GM12878 (cell line): ENCODE measurements at regions not wholly inside any gene's neighbourhood (a gene's known extent, or its start where the extent isn't known, plus 50 kb on each side); places are given as distances from the start of the nearest gene placed in this dataset.

Source experiments
- ATAC-seq: fragments of 200-7000 bp; cut with Tn5 transposase; 3 replicates; pipeline ENCODE4 v1.9.1; 2020; ENCODE audit warnings: mild to moderate bottlenecking, moderate library complexity
- BruUV-seq: library from RNA; stranded (reverse); fragments of 400-500 nt; replicated peaks from 2 replicates; lab custom pipeline; 2021; lab: Mats Ljungman, UMichigan
- CTCF ChIA-PET: fragments of 300-600 bp; sonication (Branson Sonifier 250); formaldehyde crosslinking; extraction: SDS; loops from one replicate; lab custom pipeline; 2021; ENCODE audit warnings: inconsistent platforms; lab: Yijun Ruan, JAX
- POLR2A ChIA-PET: fragments of 350-600 bp; formaldehyde crosslinking; extraction: SDS; loops from one replicate; lab custom pipeline; 2021; ENCODE audit warnings: inconsistent platforms; lab: Charles Lee
- RAD21 ChIA-PET: fragments of 300-600 bp; sonication (Branson Sonifier 250); formaldehyde crosslinking; loops from one replicate; lab custom pipeline; 2023; ENCODE audit warnings: antibody characterized with exemption; ENCODE audit not compliant: unreplicated experiment; lab: Charles Lee
- SMC1A ChIA-PET: fragments of 300-600 bp; sonication (Branson Sonifier 250); formaldehyde crosslinking; loops from one replicate; lab custom pipeline; 2023; ENCODE audit not compliant: unreplicated experiment, uncharacterized antibody; lab: Charles Lee
- DNase-seq: peaks from one replicate; pipeline ENCODE4 v3.0.0-alpha.2; 2011; ENCODE audit warnings: low read depth, low spot score
- FAIRE-seq: peaks from 3 replicates; lab custom pipeline; 2011; peaks lifted over from hg19 to GRCh38; lab: Jason Lieb, UNC
- H2AFZ ChIP-seq: 2 replicates; pipeline ENCODE4 v1.6.0; 2011; ENCODE audit warnings: low read depth, low read length, control low read depth; ENCODE audit not compliant: control insufficient read depth
- H3K27ac ChIP-seq: 2 replicates; pipeline ENCODE4 v1.5.1; 2011; ENCODE audit warnings: control low read depth; ENCODE audit not compliant: control insufficient read depth, insufficient read depth
- H3K27me3 ChIP-seq, 2 experiments: replicated peaks in 1 of 2; 2 replicates each; pipeline versions ENCODE4 v1.6.0 to v1.6.1; 2011; ENCODE audit warnings: low read length in 1 of 2; ENCODE audit not compliant: control insufficient read depth in 2 of 2, insufficient read depth in 2 of 2
- H3K36me3 ChIP-seq, 2 experiments: 2 replicates each; pipeline ENCODE4 v1.5.1; 2011; ENCODE audit warnings: low read length in 1 of 2; ENCODE audit not compliant: control insufficient read depth in 2 of 2, insufficient read depth in 2 of 2
- H3K4me1 ChIP-seq: 2 replicates; pipeline ENCODE4 v1.6.1; 2011; ENCODE audit warnings: mild to moderate bottlenecking, low read length, moderate library complexity, mixed read lengths; ENCODE audit not compliant: control insufficient read depth, insufficient read depth
- H3K4me2 ChIP-seq: 2 replicates; pipeline ENCODE4 v1.6.0; 2011; ENCODE audit warnings: control low read depth; ENCODE audit not compliant: control insufficient read depth, insufficient read depth
- H3K4me3 ChIP-seq: fragments of 200-600 bp; sonication (generic); 2 replicates; pipeline ENCODE4 v1.5.1; 2016
- H3K79me2 ChIP-seq: 2 replicates; pipeline ENCODE4 v1.6.0; 2011; ENCODE audit warnings: low read length; ENCODE audit not compliant: control insufficient read depth, insufficient read depth
- H3K9ac ChIP-seq: 2 replicates; pipeline ENCODE4 v1.8.0; 2011; ENCODE audit warnings: low read length, control low read depth, mixed read lengths; ENCODE audit not compliant: control insufficient read depth, insufficient read depth
- H3K9me3 ChIP-seq: replicated peaks from 3 replicates; pipeline ENCODE4 v1.5.1; 2011; ENCODE audit warnings: mild to moderate bottlenecking, low read length; ENCODE audit not compliant: control insufficient read depth, insufficient read depth
- H4K20me1 ChIP-seq: 2 replicates; pipeline ENCODE4 v1.6.0; 2011; ENCODE audit not compliant: control insufficient read depth, insufficient read depth
- CHD4 ChIP-seq: fragments of 200-600 bp; sonication (generic); IDR thresholded peaks from 2 replicates; pipeline ENCODE4 v1.6.1; 2016; ENCODE audit warnings: mild to moderate bottlenecking
- CREB1 ChIP-seq: IDR thresholded peaks from 2 replicates; pipeline ENCODE4 v1.6.1; 2012; ENCODE audit warnings: low read depth, mild to moderate bottlenecking, inconsistent platforms
- CTCF ChIP-seq, 3 experiments: IDR thresholded peaks in 2 of 3; conservative IDR thresholded peaks in 1 of 3; 2 replicates each; pipeline ENCODE4 v1.5.1; 2011; ENCODE audit warnings: low read depth in 3 of 3, low read length in 3 of 3, mild to moderate bottlenecking in 3 of 3, control low read depth in 2 of 3, moderate library complexity in 2 of 3, inconsistent platforms in 1 of 3, mixed read lengths in 1 of 3; ENCODE audit not compliant: control insufficient read depth in 2 of 3, insufficient read depth in 1 of 3; ENCODE audit errors: extremely low read depth in 1 of 3
- CUX1 ChIP-seq: IDR thresholded peaks from 2 replicates; pipeline ENCODE4 v1.6.1; 2012; ENCODE audit warnings: improper control_type of control experiment, low read depth, low read length; ENCODE audit not compliant: insufficient replicate concordance
- ESRRA ChIP-seq: IDR thresholded peaks from 2 replicates; pipeline ENCODE4 v1.6.1; 2012; ENCODE audit warnings: mild to moderate bottlenecking, low read length, improper control_type of control experiment
- IKZF2 ChIP-seq, 2 experiments: fragments of 450-650 bp; IDR thresholded peaks; 2 replicates each; pipeline ENCODE4 v1.6.1; 2017; ENCODE audit warnings: mild to moderate bottlenecking in 2 of 2, moderate library complexity in 2 of 2
- IRF3 ChIP-seq: fragments of 450-650 bp; IDR thresholded peaks from 2 replicates; pipeline ENCODE4 v1.6.1; 2014; ENCODE audit warnings: mild to moderate bottlenecking
- JUNB ChIP-seq: IDR thresholded peaks from 2 replicates; pipeline ENCODE4 v1.6.1; 2016; ENCODE audit warnings: antibody characterized with exemption, mild to moderate bottlenecking
- REST ChIP-seq: IDR thresholded peaks from 2 replicates; pipeline ENCODE4 v1.6.1; 2012; ENCODE audit warnings: mild to moderate bottlenecking, low read depth, low read length
- SP1 ChIP-seq: IDR thresholded peaks from one replicate; pipeline ENCODE4 v1.6.1; 2011; ENCODE audit warnings: low read depth, low read length
- ZNF384 ChIP-seq: IDR thresholded peaks from 2 replicates; pipeline ENCODE4 v1.6.1; 2012; ENCODE audit warnings: low read depth, mild to moderate bottlenecking, low read length, improper control_type of control experiment, borderline replicate concordance
- WGBS: methylation state at CpG from one replicate; pipeline ENCODE4 v1.1.6; 2016; ENCODE audit warnings: low lambda C conversion rate; ENCODE audit not compliant: insufficient replicate concordance, insufficient coverage; ENCODE audit errors: missing lambda C conversion rate; 5-methylcytosine and 5-hydroxymethylcytosine counted together
- in situ Hi-C: fragments of 300-500 bp; cut with MboI; formaldehyde crosslinking; loops from 9 replicates; pipeline ENCODE4 v1.14.3; 2018; ENCODE audit warnings: mixed read lengths
- intact Hi-C: fragments of 100-400 bp; cut with micrococcal nuclease; formaldehyde crosslinking; loops from one replicate; pipeline ENCODE4 v1.14.2; 2022; ENCODE audit not compliant: unreplicated experiment

DNA sequence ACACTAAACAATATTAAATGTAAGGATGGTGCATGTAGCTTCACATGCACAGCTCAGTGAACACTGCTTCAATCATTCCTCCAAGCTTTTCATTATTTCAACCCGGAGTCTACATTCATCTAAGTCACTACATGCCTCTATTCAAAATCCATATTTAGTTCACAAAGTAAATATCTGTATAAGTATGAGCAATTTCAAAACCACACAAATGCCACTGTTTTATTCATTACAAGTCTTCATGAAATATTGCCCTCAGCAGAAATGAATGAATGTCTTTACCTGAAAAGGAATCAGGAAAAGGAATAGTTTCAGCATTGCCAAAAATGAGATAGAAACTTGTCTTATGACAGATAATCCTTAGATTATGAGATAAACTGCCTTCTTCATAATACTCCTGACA, 149.4 kb downstream of the SLC38A4 start:
- Histone ChIP-seq H3K9ac (no peak overlapping the region), H3K4me2 (no peak overlapping the region), H3K4me3 (no peak overlapping the region), H3K9me3 (no peaks in the 10 kb centered on the region), H3K79me2 (no peaks in the 10 kb centered on the region), H3K27ac (no peak overlapping the region), H3K4me1 (no peaks in the 10 kb centered on the region), H3K27me3 (no peaks in the 10 kb centered on the region), H4K20me1 (no peaks in the 10 kb centered on the region), H2AFZ (no peak overlapping the region), H3K36me3 (no peaks in the 10 kb centered on the region)
- in situ Hi-C loops = no loop called here
- DNase-seq = no peak
- ATAC-seq = no peak
- 11% methylated on average over 1 of the region's 1 CpG for WGBS
- BruUV-seq = no TSS peak
- no peak for TF ChIP-seq SP1
- TF ChIP-seq CREB1 = no peak
- TF ChIP-seq CTCF (IDR thresholded peaks at IDR 0.05 in 2 of 3, conservative IDR thresholded peaks at IDR 0.05 in 1 of 3; ENCODE audit: control insufficient read depth in 2 of 3, extremely low read depth in 1 of 3, insufficient read depth in 1 of 3, low read depth in 3 of 3, low read length in 3 of 3) = no peak
- no peak for TF ChIP-seq ZNF384
- no peak for TF ChIP-seq CUX1
- no peak for TF ChIP-seq CHD4
- no peak for TF ChIP-seq JUNB
- no peak for TF ChIP-seq IRF3
- TF ChIP-seq ESRRA = no peak
- no peak for TF ChIP-seq REST
- TF ChIP-seq IKZF2 (IDR thresholded peaks at IDR 0.05) = no peak
- POLR2A ChIA-PET = no interaction called here
- CTCF ChIA-PET = interaction anchor here (0.6 to 4.7 kb wide), 18 partner anchors 8 to 681 kb away, joined by 3 to 30 read pairs (median 3); no protein-coding TSS in a partner anchor
- no peak for FAIRE-seq
- RAD21 ChIA-PET = interaction anchor here (4.5 kb wide), 1 partner anchor 552 kb away, joined by 20 read pairs; no protein-coding TSS in a partner anchor
- intact Hi-C loops = loop anchor here (5.0 kb wide), 4 partner anchors 256 to 604 kb away; no protein-coding TSS in a partner anchor
- SMC1A ChIA-PET = interaction anchor here (0.5 to 4.8 kb wide), 8 partner anchors 9 to 761 kb away, joined by 3 to 20 read pairs (median 4); no protein-coding TSS in a partner anchor
